HepG2 (cell line): ENCODE measurements at regions not wholly inside any gene's neighbourhood (a gene's known extent, or its start where the extent isn't known, plus 50 kb on each side); places are given as distances from the start of the nearest gene placed in this dataset.
A peak's percentile ranks its signal among the peaks of the same experiment; 100 is the strongest.

Experiments used
- AGO1 ChIP-seq: fragments of 200-400 bp; formaldehyde crosslinking; IDR thresholded peaks from 2 replicates; pipeline ENCODE4 v1.6.1; 2017; ENCODE audit warnings: mild to moderate bottlenecking, low read depth, low read length, moderate library complexity; ENCODE audit not compliant: poor library complexity, severe bottlenecking
- ARID5B ChIP-seq: IDR thresholded peaks from 2 replicates; pipeline ENCODE4 v1.4.0; 2020; ENCODE audit warnings: mild to moderate bottlenecking, missing genetic modification reagents
- CBX1 ChIP-seq: IDR thresholded peaks from one replicate; pipeline ENCODE4 v1.6.1; 2016; ENCODE audit warnings: antibody characterized with exemption, low read depth
- CC2D1A ChIP-seq: sonication (generic); formaldehyde crosslinking; IDR thresholded peaks from 2 replicates; pipeline ENCODE4 v1.8.1; 2023; ENCODE audit warnings: mild to moderate bottlenecking, missing genetic modification reagents
- HDAC2 ChIP-seq: sonication (generic); formaldehyde crosslinking; IDR thresholded peaks from 2 replicates; pipeline ENCODE4 v1.4.0; 2020; ENCODE audit warnings: missing genetic modification reagents
- UBTF ChIP-seq: sonication (generic); formaldehyde crosslinking; IDR thresholded peaks from 2 replicates; pipeline ENCODE4 v1.4.0; 2020; ENCODE audit warnings: mild to moderate bottlenecking, missing genetic modification reagents
- ZNF318 ChIP-seq: sonication (generic); formaldehyde crosslinking; IDR thresholded peaks from 2 replicates; pipeline ENCODE4 v1.4.0; 2020; ENCODE audit warnings: mild to moderate bottlenecking, missing genetic modification reagents
- ZNF335 ChIP-seq: sonication (generic); formaldehyde crosslinking; IDR thresholded peaks from 2 replicates; pipeline ENCODE4 v1.4.0; 2020; ENCODE audit warnings: missing genetic modification reagents
- ZNF674 ChIP-seq: sonication (generic); formaldehyde crosslinking; IDR thresholded peaks from 2 replicates; pipeline ENCODE4 v1.5.0; 2020; ENCODE audit warnings: low read depth, mild to moderate bottlenecking, missing genetic modification reagents
- ZNF770 ChIP-seq: sonication (generic); formaldehyde crosslinking; IDR thresholded peaks from 2 replicates; pipeline ENCODE4 v1.5.0; 2020; ENCODE audit warnings: mild to moderate bottlenecking, missing genetic modification reagents
- ZNF776 ChIP-seq: sonication (generic); formaldehyde crosslinking; IDR thresholded peaks from 2 replicates; pipeline ENCODE4 v1.4.0; 2020; ENCODE audit warnings: mild to moderate bottlenecking, missing genetic modification reagents

- TF ChIP-seq AGO1 (no peak), ARID5B (CRISPR knock-in tag) (peak; percentile 81), CBX1 (no peak), ZNF770 (CRISPR knock-in tag) (no peak), ZNF318 (CRISPR knock-in tag) (no peak), CC2D1A (CRISPR knock-in tag) (no peak), ZNF674 (no peak), HDAC2 (CRISPR knock-in tag) (peak; percentile 31; the same call in 1 of the 2 replicates), ZNF335 (CRISPR knock-in tag) (no peak), ZNF776 (no peak), UBTF (CRISPR knock-in tag) (no peak)
Measured at GRCh38 chr10:58457761-58458616, 54.7 kb upstream of the BICC1 start (continued).
